HL-60 (cell line): ENCODE measurements at regions not wholly inside any gene's neighbourhood (a gene's known extent, or its start where the extent isn't known, plus 50 kb on each side); places are given as distances from the start of the nearest gene placed in this dataset.

Experiments used
- DNase-seq, 2 experiments: peaks; one replicate each; pipeline ENCODE4 v3.0.0-alpha.2; 2010 to 2020; ENCODE audit warnings: low read depth in 1 of 2, low spot score in 1 of 2
- H3K27ac ChIP-seq: fragments of 250-450 bp; sonication (Bioruptor Pico); replicated peaks from 2 replicates; pipeline ENCODE4 v1.5.1; 2020; ENCODE audit warnings: mild to moderate bottlenecking, moderate library complexity
- H3K27me3 ChIP-seq: fragments of 250-450 bp; sonication (Bioruptor Pico); 2 replicates; pipeline ENCODE4 v1.5.1; 2021; ENCODE audit warnings: mild to moderate bottlenecking, moderate library complexity; ENCODE audit not compliant: insufficient read depth, poor library complexity, severe bottlenecking
- H3K4me3 ChIP-seq: replicated peaks from 2 replicates; pipeline ENCODE4 v1.5.1; 2011; ENCODE audit warnings: mild to moderate bottlenecking, control low read depth, low read length; ENCODE audit not compliant: insufficient read depth
- GABPA ChIP-seq: IDR thresholded peaks from 2 replicates; pipeline ENCODE4 v1.6.1; 2012; ENCODE audit warnings: low read depth
- POLR2AphosphoS5 ChIP-seq: IDR thresholded peaks from 2 replicates; pipeline ENCODE4 v1.6.1; 2012; ENCODE audit warnings: low read depth
- REST ChIP-seq: IDR thresholded peaks from 2 replicates; pipeline ENCODE4 v1.6.1; 2012; ENCODE audit warnings: low read depth; ENCODE audit not compliant: insufficient replicate concordance
- SPI1 ChIP-seq: IDR thresholded peaks from 2 replicates; pipeline ENCODE4 v1.6.1; 2012; ENCODE audit warnings: low read depth, mild to moderate bottlenecking, borderline replicate concordance
- TF ChIP-seq, protein P1 (sequence below): IDR thresholded peaks from one replicate; pipeline ENCODE4 v1.5.1; 2011; ENCODE audit warnings: low read length, control low read depth, inconsistent platforms; ENCODE audit not compliant: insufficient read depth

- no peak overlapping the region for H3K27ac ChIP-seq
- peak; percentile 24 to 65 for DNase-seq
- H3K27me3 ChIP-seq = no peaks in the 10 kb centered on the region
- TF ChIP-seq GABPA = no peak
- TF ChIP-seq, protein P1, sequence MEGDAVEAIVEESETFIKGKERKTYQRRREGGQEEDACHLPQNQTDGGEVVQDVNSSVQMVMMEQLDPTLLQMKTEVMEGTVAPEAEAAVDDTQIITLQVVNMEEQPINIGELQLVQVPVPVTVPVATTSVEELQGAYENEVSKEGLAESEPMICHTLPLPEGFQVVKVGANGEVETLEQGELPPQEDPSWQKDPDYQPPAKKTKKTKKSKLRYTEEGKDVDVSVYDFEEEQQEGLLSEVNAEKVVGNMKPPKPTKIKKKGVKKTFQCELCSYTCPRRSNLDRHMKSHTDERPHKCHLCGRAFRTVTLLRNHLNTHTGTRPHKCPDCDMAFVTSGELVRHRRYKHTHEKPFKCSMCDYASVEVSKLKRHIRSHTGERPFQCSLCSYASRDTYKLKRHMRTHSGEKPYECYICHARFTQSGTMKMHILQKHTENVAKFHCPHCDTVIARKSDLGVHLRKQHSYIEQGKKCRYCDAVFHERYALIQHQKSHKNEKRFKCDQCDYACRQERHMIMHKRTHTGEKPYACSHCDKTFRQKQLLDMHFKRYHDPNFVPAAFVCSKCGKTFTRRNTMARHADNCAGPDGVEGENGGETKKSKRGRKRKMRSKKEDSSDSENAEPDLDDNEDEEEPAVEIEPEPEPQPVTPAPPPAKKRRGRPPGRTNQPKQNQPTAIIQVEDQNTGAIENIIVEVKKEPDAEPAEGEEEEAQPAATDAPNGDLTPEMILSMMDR = peak; percentile 87
- H3K4me3 ChIP-seq = no peak overlapping the region
Observed at GRCh38 chr3:20340324-20340928, 154.4 kb upstream of the SGO1 start.

DNA sequence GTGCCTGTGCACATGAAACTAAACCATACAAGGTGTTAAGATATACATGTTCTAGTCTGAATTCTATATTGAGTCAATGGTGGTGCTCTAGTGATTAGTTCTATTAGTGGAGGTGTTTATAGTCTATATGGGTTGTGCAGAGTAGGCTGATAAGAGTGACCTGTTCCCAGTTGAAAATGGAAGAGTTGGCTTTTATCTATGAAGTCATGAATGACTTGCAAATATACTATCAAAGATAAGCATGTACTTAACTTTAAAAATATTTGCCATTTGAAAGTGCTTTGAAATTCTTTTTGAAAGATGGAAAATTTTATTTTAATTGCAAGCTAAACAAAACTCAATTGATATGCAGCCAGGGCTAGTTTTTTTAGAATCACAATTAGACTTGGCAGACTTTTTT, 150.6 kb upstream of the SGO1 start:
- no peak overlapping the region for H3K4me3 ChIP-seq
- H3K27ac ChIP-seq = no peak overlapping the region
- DNase-seq = no peak
- no peaks in the 10 kb centered on the region for H3K27me3 ChIP-seq
- TF ChIP-seq POLR2AphosphoS5 (no peak), REST (no peak), GABPA (no peak)

DNA sequence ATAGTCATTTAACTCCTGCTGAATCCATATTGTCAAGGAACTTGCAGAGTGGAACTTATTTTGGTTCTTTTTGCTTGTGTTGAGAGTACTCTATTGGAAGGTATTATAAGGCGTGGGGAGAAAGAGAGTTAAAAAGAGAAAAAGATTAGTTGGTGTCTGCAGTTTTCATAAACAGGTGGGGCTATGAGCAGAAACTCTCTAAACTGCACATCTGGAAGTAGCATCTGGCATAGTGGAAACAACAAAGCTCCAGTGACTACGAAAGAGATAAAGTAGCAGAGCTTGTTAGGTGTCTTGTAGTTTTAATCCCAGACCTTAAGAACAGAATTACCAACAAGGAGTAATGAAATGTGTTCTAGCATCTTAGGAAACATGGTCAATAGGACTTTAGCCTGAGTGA, 148.8 kb upstream of the SGO1 start:
- DNase-seq = no peak
- H3K27me3 ChIP-seq = no peaks in the 10 kb centered on the region
- TF ChIP-seq GABPA (no peak), POLR2AphosphoS5 (no peak), SPI1 (no peak), REST (no peak)
- TF ChIP-seq, protein P1 = no peak
- no peak overlapping the region for H3K4me3 ChIP-seq
- H3K27ac ChIP-seq = no peak overlapping the region

GRCh38 chr3:20327889-20328288, 141.9 kb upstream of the SGO1 start:
- no peak for TF ChIP-seq GABPA
- DNase-seq = no peak

DNA sequence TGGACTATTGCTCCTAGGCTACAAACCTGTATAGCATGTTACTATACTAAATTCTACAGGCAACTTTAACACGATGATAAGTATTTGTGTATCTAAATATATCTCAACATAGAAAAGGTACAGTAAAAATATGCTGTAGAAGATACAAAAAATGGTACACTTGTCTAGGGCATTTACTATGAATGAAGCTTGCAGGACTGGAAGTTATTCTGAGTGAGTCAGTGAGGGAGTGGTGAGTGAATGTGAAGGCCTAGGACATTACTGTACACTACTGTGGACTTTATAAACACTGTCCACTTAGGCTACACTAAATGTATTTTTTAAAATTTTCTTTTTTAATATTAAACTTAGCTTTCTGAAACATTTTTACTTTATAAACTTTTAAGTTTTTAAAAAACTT, 140.5 kb upstream of the SGO1 start:
- Histone ChIP-seq H3K27me3 (no peaks in the 10 kb centered on the region), H3K4me3 (no peak overlapping the region), H3K27ac (no peak overlapping the region)
- DNase-seq = no peak
- TF ChIP-seq, protein P1 = no peak
- TF ChIP-seq SPI1 (no peak), REST (no peak), GABPA (no peak), POLR2AphosphoS5 (no peak)

More at GRCh38 chr3:20327889-20328288, 141.9 kb upstream of the SGO1 start:
- no peak overlapping the region for H3K27ac ChIP-seq
- no peak overlapping the region for H3K4me3 ChIP-seq
- H3K27me3 ChIP-seq = no peaks in the 10 kb centered on the region
